Epithelial cell of proximal tubule (primary cell): ENCODE measurements at regions not wholly inside any gene's neighbourhood (a gene's known extent, or its start where the extent isn't known, plus 50 kb on each side); places are given as distances from the start of the nearest gene placed in this dataset.

ENCODE experiments used
- DNase-seq: peaks from one replicate; pipeline ENCODE4 v3.0.0-alpha.2; 2011; ENCODE audit warnings: low read depth
- H3K4me3 ChIP-seq: 2 replicates; pipeline ENCODE4 v1.5.1; 2011; ENCODE audit warnings: low read depth, mild to moderate bottlenecking, low read length
- CTCF ChIP-seq: conservative IDR thresholded peaks from 2 replicates; pipeline ENCODE4 v1.5.1; 2012; ENCODE audit warnings: low read depth, mild to moderate bottlenecking, low read length

- no peak for TF ChIP-seq CTCF
Measured at GRCh38 chr10:3413937-3414666, 241.5 kb upstream of the PITRM1 start.

GRCh38 chr10:3412646-3413045, 240.1 kb upstream of the PITRM1 start:
- no peak for DNase-seq
- no peak for TF ChIP-seq CTCF
- H3K4me3 ChIP-seq, result no peak overlapping the region

More at GRCh38 chr10:3413937-3414666, 241.5 kb upstream of the PITRM1 start:
- no peak for DNase-seq
- no peak overlapping the region for H3K4me3 ChIP-seq

GRCh38 chr10:3412071-3412582, 239.5 kb upstream of the PITRM1 start:
- H3K4me3 ChIP-seq, result no peak overlapping the region
- no peak for TF ChIP-seq CTCF
- no peak for DNase-seq

GRCh38 chr10:3411044-3411443, 238.5 kb upstream of the PITRM1 start:
- no peak for DNase-seq
- no peak for TF ChIP-seq CTCF
- no peak overlapping the region for H3K4me3 ChIP-seq

- no peak for DNase-seq
- no peak overlapping the region for H3K4me3 ChIP-seq
- no peak for TF ChIP-seq CTCF
Measured at GRCh38 chr10:3409928-3410327, 237.3 kb upstream of the PITRM1 start.

- H3K4me3 ChIP-seq, result no peak overlapping the region
- no peak for TF ChIP-seq CTCF
- no peak for DNase-seq
Measured at GRCh38 chr10:3408603-3409365, 236.2 kb upstream of the PITRM1 start.
